DND-41 (cell line): ENCODE measurements at regions not wholly inside any gene's neighbourhood (a gene's known extent, or its start where the extent isn't known, plus 50 kb on each side); places are given as distances from the start of the nearest gene placed in this dataset.

ENCODE experiments used
- ATAC-seq: fragments of 200-7000 bp; cut with Tn5 transposase; 3 replicates; pipeline ENCODE4 v1.9.1; 2021; ENCODE audit warnings: low read depth; ENCODE audit not compliant: insufficient read depth
- DNase-seq: peaks from one replicate; pipeline ENCODE4 v3.0.0-alpha.2; 2020
- H2AFZ ChIP-seq: 2 replicates; pipeline ENCODE4 v1.6.0; 2012; ENCODE audit warnings: low read depth, low read length
- H3K27ac ChIP-seq: 2 replicates; pipeline ENCODE4 v1.5.1; 2012; ENCODE audit warnings: low read length, inconsistent platforms
- H3K27me3 ChIP-seq: fragments of 200-600 bp; sonication (generic); 2 replicates; pipeline ENCODE4 v1.6.0; 2012; ENCODE audit warnings: low read length, mild to moderate bottlenecking, inconsistent platforms; ENCODE audit not compliant: insufficient read depth, poor library complexity
- H3K36me3 ChIP-seq: 2 replicates; pipeline ENCODE4 v1.5.1; 2012; ENCODE audit warnings: low read length, inconsistent platforms; ENCODE audit not compliant: insufficient read depth
- H3K4me1 ChIP-seq: 2 replicates; pipeline ENCODE4 v1.5.1; 2012; ENCODE audit warnings: mild to moderate bottlenecking, low read length; ENCODE audit not compliant: insufficient read depth
- H3K4me2 ChIP-seq: 2 replicates; pipeline ENCODE4 v1.6.0; 2012; ENCODE audit warnings: mild to moderate bottlenecking, moderate library complexity, low read length, inconsistent platforms; ENCODE audit not compliant: insufficient read depth
- H3K4me3 ChIP-seq, 2 experiments: fragments of 200-600 bp in 1 of 2; shearing (Covaris generic) in 1 of 2; 2 replicates each; pipeline ENCODE4 v1.5.1; 2012 to 2016; ENCODE audit warnings: inconsistent platforms in 2 of 2, low read length in 2 of 2, mild to moderate bottlenecking in 2 of 2, low read depth in 1 of 2, moderate library complexity in 1 of 2
- H3K79me2 ChIP-seq: 2 replicates; pipeline ENCODE4 v1.6.0; 2012; ENCODE audit warnings: low read length, inconsistent platforms; ENCODE audit not compliant: insufficient read depth
- H3K9ac ChIP-seq: 2 replicates; pipeline ENCODE4 v1.6.0; 2012; ENCODE audit warnings: low read depth, mild to moderate bottlenecking, inconsistent platforms, low read length, moderate library complexity
- H3K9me3 ChIP-seq: 2 replicates; pipeline ENCODE4 v1.5.1; 2012; ENCODE audit warnings: low read length, moderate library complexity, mild to moderate bottlenecking, inconsistent platforms; ENCODE audit not compliant: insufficient read depth, severe bottlenecking
- H4K20me1 ChIP-seq: 2 replicates; pipeline ENCODE4 v1.6.0; 2012; ENCODE audit warnings: low read length; ENCODE audit not compliant: insufficient read depth
- CTCF ChIP-seq: IDR thresholded peaks from 2 replicates; pipeline ENCODE4 v1.5.1; 2012; ENCODE audit warnings: borderline replicate concordance, low read length, moderate library complexity, mild to moderate bottlenecking; ENCODE audit not compliant: poor library complexity, severe bottlenecking; ENCODE audit errors: extremely low read depth
- EZH2 ChIP-seq: IDR thresholded peaks from 3 replicates; pipeline ENCODE4 v1.6.1; 2012; ENCODE audit warnings: borderline replicate concordance, low read depth, mild to moderate bottlenecking, moderate library complexity, low read length, inconsistent platforms; ENCODE audit not compliant: severe bottlenecking

- no peak for ATAC-seq
- H3K27me3 ChIP-seq, result no peaks in the 10 kb centered on the region
- H4K20me1 ChIP-seq, result no peaks in the 10 kb centered on the region
Measured at GRCh38 chr16:6146356-6146755, 1048.8 kb upstream of the EEF2KMT start.

GRCh38 chr16:6144463-6144862, 1046.9 kb upstream of the EEF2KMT start:
- Histone ChIP-seq H3K9me3 (peaks cover 4% of the 10 kb centered on the region), H2AFZ (no peak overlapping the region), H4K20me1 (no peaks in the 10 kb centered on the region), H3K4me1 (no peaks in the 10 kb centered on the region), H3K27ac (no peak overlapping the region), H3K4me2 (no peak overlapping the region), H3K9ac (no peak overlapping the region), H3K79me2 (no peaks in the 10 kb centered on the region), H3K36me3 (no peaks in the 10 kb centered on the region), H3K4me3 (no peak overlapping the region), H3K27me3 (no peaks in the 10 kb centered on the region)
- TF ChIP-seq EZH2, result no peak
- TF ChIP-seq CTCF, result no peak
- ATAC-seq, result no peak
- DNase-seq, result no peak

More at GRCh38 chr16:6146356-6146755, 1048.8 kb upstream of the EEF2KMT start:
- Histone ChIP-seq H3K79me2 (no peaks in the 10 kb centered on the region), H3K4me3 (no peak overlapping the region), H2AFZ (no peak overlapping the region), H3K4me1 (no peaks in the 10 kb centered on the region), H3K4me2 (no peak overlapping the region), H3K9me3 (peaks cover 4% of the 10 kb centered on the region), H3K27ac (no peak overlapping the region), H3K36me3 (no peaks in the 10 kb centered on the region), H3K9ac (no peak overlapping the region)
- no peak for DNase-seq
- TF ChIP-seq CTCF (no peak), EZH2 (no peak)

GRCh38 chr16:6143020-6143419, 1045.4 kb upstream of the EEF2KMT start:
- DNase-seq, result no peak
- no peak overlapping the region for H2AFZ ChIP-seq
- no peak overlapping the region for H3K4me3 ChIP-seq
- H3K4me1 ChIP-seq, result no peaks in the 10 kb centered on the region
- H3K4me2 ChIP-seq, result no peak overlapping the region
- H3K27ac ChIP-seq, result no peak overlapping the region
- H3K79me2 ChIP-seq, result no peaks in the 10 kb centered on the region
- H3K27me3 ChIP-seq, result no peaks in the 10 kb centered on the region
- H4K20me1 ChIP-seq, result no peaks in the 10 kb centered on the region
- no peaks in the 10 kb centered on the region for H3K36me3 ChIP-seq
- no peak overlapping the region for H3K9ac ChIP-seq
- no peak for TF ChIP-seq EZH2
- TF ChIP-seq CTCF, result no peak
- peaks cover 4% of the 10 kb centered on the region for H3K9me3 ChIP-seq
- no peak for ATAC-seq
